DOHH2 (cell line): ENCODE measurements at regions not wholly inside any gene's neighbourhood (a gene's known extent, or its start where the extent isn't known, plus 50 kb on each side); places are given as distances from the start of the nearest gene placed in this dataset.

Experiments
- EZH2phosphoT487 ChIP-seq: fragments of 200-600 bp; sonication (generic); IDR thresholded peaks from 2 replicates; pipeline ENCODE4 v1.6.1; 2017; ENCODE audit warnings: borderline replicate concordance, mild to moderate bottlenecking, antibody characterized with exemption, low read length, moderate library complexity, mixed read lengths
- TF ChIP-seq, protein P1 (sequence below): fragments of 200-600 bp; sonication (generic); IDR thresholded peaks from one replicate; pipeline ENCODE4 v1.5.1; 2014; ENCODE audit warnings: antibody characterized with exemption, mild to moderate bottlenecking, low read depth, low read length; ENCODE audit not compliant: poor library complexity, severe bottlenecking

DNA sequence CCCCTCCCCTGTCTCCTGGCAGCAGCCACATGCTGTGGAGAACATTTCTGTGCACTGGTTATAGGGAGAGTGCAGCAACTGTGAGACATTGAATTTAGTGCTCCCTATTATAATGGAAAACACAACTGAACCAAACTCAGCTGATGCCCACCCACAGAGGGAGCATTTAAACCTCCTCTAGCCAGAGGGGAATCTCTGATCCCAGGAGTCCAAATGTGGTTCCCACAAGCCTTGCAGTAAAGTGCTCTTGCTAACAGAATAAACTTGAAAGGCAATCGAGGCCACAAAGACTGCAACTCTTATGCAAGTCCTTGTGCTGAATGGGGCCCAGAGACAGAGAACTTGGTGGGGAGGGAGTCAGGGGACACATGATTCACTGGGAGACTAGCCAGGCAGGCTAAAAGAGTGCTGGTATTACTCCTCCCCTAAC, 638.8 kb upstream of the VRK2 start:
- TF ChIP-seq, protein P1, sequence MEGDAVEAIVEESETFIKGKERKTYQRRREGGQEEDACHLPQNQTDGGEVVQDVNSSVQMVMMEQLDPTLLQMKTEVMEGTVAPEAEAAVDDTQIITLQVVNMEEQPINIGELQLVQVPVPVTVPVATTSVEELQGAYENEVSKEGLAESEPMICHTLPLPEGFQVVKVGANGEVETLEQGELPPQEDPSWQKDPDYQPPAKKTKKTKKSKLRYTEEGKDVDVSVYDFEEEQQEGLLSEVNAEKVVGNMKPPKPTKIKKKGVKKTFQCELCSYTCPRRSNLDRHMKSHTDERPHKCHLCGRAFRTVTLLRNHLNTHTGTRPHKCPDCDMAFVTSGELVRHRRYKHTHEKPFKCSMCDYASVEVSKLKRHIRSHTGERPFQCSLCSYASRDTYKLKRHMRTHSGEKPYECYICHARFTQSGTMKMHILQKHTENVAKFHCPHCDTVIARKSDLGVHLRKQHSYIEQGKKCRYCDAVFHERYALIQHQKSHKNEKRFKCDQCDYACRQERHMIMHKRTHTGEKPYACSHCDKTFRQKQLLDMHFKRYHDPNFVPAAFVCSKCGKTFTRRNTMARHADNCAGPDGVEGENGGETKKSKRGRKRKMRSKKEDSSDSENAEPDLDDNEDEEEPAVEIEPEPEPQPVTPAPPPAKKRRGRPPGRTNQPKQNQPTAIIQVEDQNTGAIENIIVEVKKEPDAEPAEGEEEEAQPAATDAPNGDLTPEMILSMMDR: no peak
- no peak for TF ChIP-seq EZH2phosphoT487
